Heart left ventricle (tissue), 13 donors: ENCODE measurements at regions not wholly inside any gene's neighbourhood (a gene's known extent, or its start where the extent isn't known, plus 50 kb on each side); places are given as distances from the start of the nearest gene placed in this dataset.

Experiments
- CTCF ChIP-seq, 12 donors: fragments of 200-600 bp; sonication (generic) in 4 of 12; IDR thresholded peaks; one replicate each; pipeline versions ENCODE4 v1.5.0 to v1.8.0; 2018 to 2022; ENCODE audit warnings: antibody characterized with exemption in 12 of 12, mild to moderate bottlenecking in 5 of 12
- POLR2A ChIP-seq, 2 donors: fragments of 450-650 bp; IDR thresholded peaks; one replicate each; pipeline ENCODE4 v1.6.1; 2017; ENCODE audit warnings: antibody characterized with exemption in 2 of 2, mild to moderate bottlenecking in 2 of 2, moderate library complexity in 2 of 2
- donor health status: ischemic (EF 13 %, LVEDD 7.1; RV severe dilation, severe dysfunction).
- donor health status: DM: no; HTN: yes; CAD: no.
- donor health status: DM: no; HTN: no; CAD: no.
- donor health status: ischemic (EF 25% LVEDD 6.9; RV normal size, moderate dysfunction).
- donor health status: ischemic (EF 25% LVEDD 5.7; RV mildly dilated, moderate dysfunction).
- donor health status: ischemic (EF 35%, LVEDD 5.7; RV mildly dilated, moderate dysfunction).
- donor health status: nonischemic (EF 11% LVEDD 7.7; RV severe dilation, severe dysfunction).
- donor health status: DM: yes; HTN: yes; CAD: no.
- donor health status: PGD.
- donor health status: ischemic (EF 29% LVEDD 5.4; RV normal size, mild dysfunction).
- donor health status: nonischemic (EF 23%, LVEDD 6.1; RV moderate dilation, normal function).

DNA sequence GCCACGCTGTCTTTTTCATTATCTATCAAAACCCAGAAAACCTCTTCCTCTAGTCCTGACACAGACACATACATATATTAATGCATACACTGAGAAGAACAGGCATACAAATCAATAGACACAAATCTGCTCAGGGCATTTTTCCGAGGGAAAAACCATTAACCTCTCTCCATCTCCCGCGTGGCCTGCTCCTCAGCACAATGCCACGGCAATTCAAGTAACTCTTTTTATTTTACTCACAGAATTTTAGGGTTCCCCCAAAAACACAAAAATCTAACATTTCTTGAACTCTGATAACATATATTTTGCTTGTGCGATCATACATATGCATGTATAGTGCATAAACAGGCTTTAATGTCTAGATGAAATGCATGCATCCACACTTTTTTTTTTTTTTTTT lies 110.8 kb upstream of the NSMCE3 start:
- no peak for TF ChIP-seq CTCF (IDR thresholded peaks at IDR 0.05)
- TF ChIP-seq POLR2A (IDR thresholded peaks at IDR 0.05) = no peak
